WTC11 (cell line): ENCODE measurements at regions not wholly inside any gene's neighbourhood (a gene's known extent, or its start where the extent isn't known, plus 50 kb on each side); places are given as distances from the start of the nearest gene placed in this dataset.

Experiments
- FOXP1 ChIP-seq: sonication (generic); formaldehyde crosslinking; IDR thresholded peaks from 2 replicates; pipeline ENCODE4 v1.8.0; 2022; ENCODE audit warnings: missing genetic modification reagents, mild to moderate bottlenecking, moderate library complexity, borderline replicate concordance
- HMGA2 ChIP-seq: fragments of 250-450 bp; sonication (Bioruptor Pico); IDR thresholded peaks from 2 replicates; pipeline ENCODE4 v1.4.0; 2021; ENCODE audit warnings: mild to moderate bottlenecking, moderate library complexity
- HMGXB4 ChIP-seq: sonication (generic); formaldehyde crosslinking; IDR thresholded peaks from 2 replicates; pipeline ENCODE4 v1.8.1; 2023; ENCODE audit warnings: mild to moderate bottlenecking, moderate library complexity, missing genetic modification reagents
- KAT7 ChIP-seq: sonication (generic); formaldehyde crosslinking; IDR thresholded peaks from 2 replicates; pipeline ENCODE4 v1.8.1; 2023; ENCODE audit warnings: missing genetic modification reagents, mild to moderate bottlenecking, borderline replicate concordance
- MYBL2 ChIP-seq: sonication (generic); formaldehyde crosslinking; IDR thresholded peaks from 2 replicates; pipeline ENCODE4 v1.8.1; 2023; ENCODE audit warnings: mild to moderate bottlenecking, moderate library complexity, missing genetic modification reagents
- PRDM15 ChIP-seq: sonication (generic); formaldehyde crosslinking; IDR thresholded peaks from 2 replicates; pipeline ENCODE4 v1.8.0; 2022; ENCODE audit warnings: missing genetic modification reagents
- STAT6 ChIP-seq: sonication (generic); formaldehyde crosslinking; conservative IDR thresholded peaks from 2 replicates; pipeline ENCODE4 v1.8.1; 2023; ENCODE audit warnings: mild to moderate bottlenecking, low read depth, missing genetic modification reagents, moderate library complexity
- TEAD4 ChIP-seq: sonication (generic); formaldehyde crosslinking; IDR thresholded peaks from 2 replicates; pipeline ENCODE4 v1.8.0; 2022; ENCODE audit warnings: mild to moderate bottlenecking, missing genetic modification reagents
- TP53 ChIP-seq: sonication (generic); formaldehyde crosslinking; IDR thresholded peaks from 2 replicates; pipeline ENCODE4 v1.8.1; 2023; ENCODE audit warnings: mild to moderate bottlenecking, missing genetic modification reagents
- TF ChIP-seq, protein P1 (sequence below): fragments of 200-600 bp; IDR thresholded peaks from 2 replicates; pipeline ENCODE4 v1.8.0; 2022; ENCODE audit warnings: antibody characterized with exemption
- TF ChIP-seq, protein P2 (sequence below): sonication (generic); formaldehyde crosslinking; IDR thresholded peaks from 2 replicates; pipeline ENCODE4 v1.8.1; 2023; ENCODE audit warnings: mild to moderate bottlenecking, missing genetic modification reagents, borderline replicate concordance

GRCh38 chr14:65349100-65349499 lies 63.4 kb upstream of the FUT8 start:
- TF ChIP-seq TEAD4 (CRISPR knock-in tag) (no peak), KAT7 (CRISPR knock-in tag) (no peak), HMGA2 (CRISPR knock-in tag) (no peak), HMGXB4 (CRISPR knock-in tag) (no peak), MYBL2 (CRISPR knock-in tag) (no peak), TP53 (CRISPR knock-in tag) (no peak), PRDM15 (CRISPR knock-in tag) (no peak), STAT6 (CRISPR knock-in tag) (no peak), FOXP1 (CRISPR knock-in tag) (no peak)
- TF ChIP-seq, protein P1, sequence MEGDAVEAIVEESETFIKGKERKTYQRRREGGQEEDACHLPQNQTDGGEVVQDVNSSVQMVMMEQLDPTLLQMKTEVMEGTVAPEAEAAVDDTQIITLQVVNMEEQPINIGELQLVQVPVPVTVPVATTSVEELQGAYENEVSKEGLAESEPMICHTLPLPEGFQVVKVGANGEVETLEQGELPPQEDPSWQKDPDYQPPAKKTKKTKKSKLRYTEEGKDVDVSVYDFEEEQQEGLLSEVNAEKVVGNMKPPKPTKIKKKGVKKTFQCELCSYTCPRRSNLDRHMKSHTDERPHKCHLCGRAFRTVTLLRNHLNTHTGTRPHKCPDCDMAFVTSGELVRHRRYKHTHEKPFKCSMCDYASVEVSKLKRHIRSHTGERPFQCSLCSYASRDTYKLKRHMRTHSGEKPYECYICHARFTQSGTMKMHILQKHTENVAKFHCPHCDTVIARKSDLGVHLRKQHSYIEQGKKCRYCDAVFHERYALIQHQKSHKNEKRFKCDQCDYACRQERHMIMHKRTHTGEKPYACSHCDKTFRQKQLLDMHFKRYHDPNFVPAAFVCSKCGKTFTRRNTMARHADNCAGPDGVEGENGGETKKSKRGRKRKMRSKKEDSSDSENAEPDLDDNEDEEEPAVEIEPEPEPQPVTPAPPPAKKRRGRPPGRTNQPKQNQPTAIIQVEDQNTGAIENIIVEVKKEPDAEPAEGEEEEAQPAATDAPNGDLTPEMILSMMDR, result no peak
- TF ChIP-seq, protein P2, sequence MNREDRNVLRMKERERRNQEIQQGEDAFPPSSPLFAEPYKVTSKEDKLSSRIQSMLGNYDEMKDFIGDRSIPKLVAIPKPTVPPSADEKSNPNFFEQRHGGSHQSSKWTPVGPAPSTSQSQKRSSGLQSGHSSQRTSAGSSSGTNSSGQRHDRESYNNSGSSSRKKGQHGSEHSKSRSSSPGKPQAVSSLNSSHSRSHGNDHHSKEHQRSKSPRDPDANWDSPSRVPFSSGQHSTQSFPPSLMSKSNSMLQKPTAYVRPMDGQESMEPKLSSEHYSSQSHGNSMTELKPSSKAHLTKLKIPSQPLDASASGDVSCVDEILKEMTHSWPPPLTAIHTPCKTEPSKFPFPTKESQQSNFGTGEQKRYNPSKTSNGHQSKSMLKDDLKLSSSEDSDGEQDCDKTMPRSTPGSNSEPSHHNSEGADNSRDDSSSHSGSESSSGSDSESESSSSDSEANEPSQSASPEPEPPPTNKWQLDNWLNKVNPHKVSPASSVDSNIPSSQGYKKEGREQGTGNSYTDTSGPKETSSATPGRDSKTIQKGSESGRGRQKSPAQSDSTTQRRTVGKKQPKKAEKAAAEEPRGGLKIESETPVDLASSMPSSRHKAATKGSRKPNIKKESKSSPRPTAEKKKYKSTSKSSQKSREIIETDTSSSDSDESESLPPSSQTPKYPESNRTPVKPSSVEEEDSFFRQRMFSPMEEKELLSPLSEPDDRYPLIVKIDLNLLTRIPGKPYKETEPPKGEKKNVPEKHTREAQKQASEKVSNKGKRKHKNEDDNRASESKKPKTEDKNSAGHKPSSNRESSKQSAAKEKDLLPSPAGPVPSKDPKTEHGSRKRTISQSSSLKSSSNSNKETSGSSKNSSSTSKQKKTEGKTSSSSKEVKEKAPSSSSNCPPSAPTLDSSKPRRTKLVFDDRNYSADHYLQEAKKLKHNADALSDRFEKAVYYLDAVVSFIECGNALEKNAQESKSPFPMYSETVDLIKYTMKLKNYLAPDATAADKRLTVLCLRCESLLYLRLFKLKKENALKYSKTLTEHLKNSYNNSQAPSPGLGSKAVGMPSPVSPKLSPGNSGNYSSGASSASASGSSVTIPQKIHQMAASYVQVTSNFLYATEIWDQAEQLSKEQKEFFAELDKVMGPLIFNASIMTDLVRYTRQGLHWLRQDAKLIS (CRISPR knock-in tag), result no peak
